ENCODE measurements at regions not wholly inside any gene's neighbourhood (a gene's known extent, or its start where the extent isn't known, plus 50 kb on each side); places are given as distances from the start of the nearest gene placed in this dataset.

DNA sequence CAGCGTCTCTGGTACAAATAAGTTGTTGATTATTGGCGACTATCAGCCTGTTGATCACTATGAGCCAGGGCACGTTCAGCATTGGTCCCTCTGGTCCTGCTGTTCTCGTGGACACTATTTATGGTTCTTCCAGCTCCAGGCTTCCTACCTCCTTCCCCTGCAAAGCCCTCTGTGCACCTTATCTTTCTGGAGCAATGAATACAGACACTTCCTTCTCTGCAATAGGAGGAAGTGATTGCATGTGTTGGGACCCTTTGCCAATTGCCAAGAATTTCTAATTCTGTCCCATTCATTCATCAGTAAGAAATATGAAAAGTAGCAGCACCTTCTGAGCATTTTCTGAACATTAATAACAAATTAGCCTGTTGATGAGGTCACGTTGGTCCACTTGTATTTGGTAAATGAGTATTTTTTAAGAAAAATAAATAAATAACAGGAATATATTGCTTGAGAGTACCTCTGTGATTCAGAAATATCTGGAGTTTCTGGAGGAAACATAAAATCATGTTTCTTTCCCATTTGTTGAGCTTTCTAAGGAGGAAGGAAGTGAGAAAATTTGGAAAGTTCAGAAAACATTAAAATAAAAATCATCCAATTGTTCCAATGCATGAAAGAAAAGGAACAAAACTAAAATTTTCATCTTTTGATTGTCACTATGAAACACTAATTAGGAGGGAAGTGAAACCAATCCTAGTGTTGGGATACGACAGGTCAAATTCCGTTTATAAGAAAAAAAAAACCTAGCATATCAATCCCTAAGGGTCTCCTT, 259.1 kb upstream of the KLF6 start:
- no peaks in the 10 kb centered on the region for H3K36me3 ChIP-seq
- H3K27ac ChIP-seq: no peak overlapping the region
- peaks cover 0 to 12% (median 6%) of the 10 kb centered on the region in 3 donors for H3K9me3 ChIP-seq
- H3K4me3 ChIP-seq: no peak overlapping the region
- H3K4me1 ChIP-seq: peaks cover 0 to 39% (median 16%) of the 10 kb centered on the region in 4 donors
- H3K27me3 ChIP-seq: no peaks in the 10 kb centered on the region
- TF ChIP-seq, protein P1, sequence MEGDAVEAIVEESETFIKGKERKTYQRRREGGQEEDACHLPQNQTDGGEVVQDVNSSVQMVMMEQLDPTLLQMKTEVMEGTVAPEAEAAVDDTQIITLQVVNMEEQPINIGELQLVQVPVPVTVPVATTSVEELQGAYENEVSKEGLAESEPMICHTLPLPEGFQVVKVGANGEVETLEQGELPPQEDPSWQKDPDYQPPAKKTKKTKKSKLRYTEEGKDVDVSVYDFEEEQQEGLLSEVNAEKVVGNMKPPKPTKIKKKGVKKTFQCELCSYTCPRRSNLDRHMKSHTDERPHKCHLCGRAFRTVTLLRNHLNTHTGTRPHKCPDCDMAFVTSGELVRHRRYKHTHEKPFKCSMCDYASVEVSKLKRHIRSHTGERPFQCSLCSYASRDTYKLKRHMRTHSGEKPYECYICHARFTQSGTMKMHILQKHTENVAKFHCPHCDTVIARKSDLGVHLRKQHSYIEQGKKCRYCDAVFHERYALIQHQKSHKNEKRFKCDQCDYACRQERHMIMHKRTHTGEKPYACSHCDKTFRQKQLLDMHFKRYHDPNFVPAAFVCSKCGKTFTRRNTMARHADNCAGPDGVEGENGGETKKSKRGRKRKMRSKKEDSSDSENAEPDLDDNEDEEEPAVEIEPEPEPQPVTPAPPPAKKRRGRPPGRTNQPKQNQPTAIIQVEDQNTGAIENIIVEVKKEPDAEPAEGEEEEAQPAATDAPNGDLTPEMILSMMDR (IDR thresholded peaks at IDR 0.05): no peak
- no peak for DNase-seq
- intact Hi-C loops (cut with DNase I; ENCODE audit: low total_unique reads): loop anchor here (10.0 kb wide), 1 partner anchor 569 kb away; no protein-coding TSS in a partner anchor

DNA sequence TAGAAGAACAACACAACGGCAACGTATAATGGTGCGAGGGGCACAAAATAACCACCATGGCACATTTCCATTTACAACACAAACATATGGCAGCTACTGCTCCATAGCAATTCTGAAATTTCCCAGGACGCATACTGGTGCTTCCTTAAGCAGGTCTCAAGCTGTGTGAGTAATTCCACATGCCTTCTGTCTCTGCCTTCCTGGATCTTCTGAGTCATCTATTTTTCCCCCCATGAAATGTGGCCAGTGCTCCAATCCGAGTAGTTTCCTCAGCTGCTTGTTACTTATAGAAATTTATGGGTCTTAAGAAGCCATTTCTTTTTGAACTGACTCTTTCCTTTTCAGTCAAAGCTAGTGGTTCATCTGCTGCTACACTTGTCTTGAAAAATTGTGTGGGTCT, 256.6 kb upstream of the KLF6 start:
- H3K36me3 ChIP-seq: no peaks in the 10 kb centered on the region
- intact Hi-C loops (cut with DNase I; ENCODE audit: low total_unique reads): loop anchor here (10.0 kb wide), 1 partner anchor 567 kb away; no protein-coding TSS in a partner anchor
- no peak overlapping the region for H3K27ac ChIP-seq
- H3K4me1 ChIP-seq: peaks cover 0 to 19% (median 2%) of the 10 kb centered on the region in 4 donors
- H3K9me3 ChIP-seq: peaks cover 0 to 12% (median 6%) of the 10 kb centered on the region in 3 donors
- H3K27me3 ChIP-seq: no peaks in the 10 kb centered on the region
- no peak for DNase-seq
- H3K4me3 ChIP-seq: no peak overlapping the region
- TF ChIP-seq, protein P1 (IDR thresholded peaks at IDR 0.05): no peak

DNA sequence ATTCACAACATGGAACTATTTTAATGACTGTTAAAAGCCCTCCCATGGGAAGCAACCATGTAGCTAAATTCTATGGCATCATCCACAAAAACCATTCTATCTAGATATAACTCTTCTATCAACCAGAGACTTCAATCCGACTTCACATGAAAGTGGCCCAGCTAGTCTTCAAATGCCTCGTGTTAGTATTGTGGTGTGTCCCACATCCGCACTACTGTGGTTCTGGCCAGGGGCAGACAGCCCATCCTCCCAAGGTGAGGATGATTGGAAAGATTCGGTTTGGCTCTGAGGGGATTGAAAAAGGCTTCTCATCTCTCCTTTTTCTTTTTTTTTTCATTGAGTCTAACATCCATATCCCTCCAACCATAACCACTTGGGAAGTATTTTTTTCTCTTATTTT, 253.0 kb upstream of the KLF6 start:
- H3K27ac ChIP-seq: no peak overlapping the region
- no peaks in the 10 kb centered on the region for H3K27me3 ChIP-seq
- no peak overlapping the region for H3K4me3 ChIP-seq
- intact Hi-C loops (cut with DNase I; ENCODE audit: low total_unique reads): no loop called here
- H3K4me1 ChIP-seq: peaks cover 0 to 16% (median 5%) of the 10 kb centered on the region in 4 donors
- no peak for DNase-seq
- TF ChIP-seq, protein P1 (IDR thresholded peaks at IDR 0.05): no peak
- no peaks in the 10 kb centered on the region for H3K36me3 ChIP-seq
- H3K9me3 ChIP-seq: peaks cover 0 to 12% (median 6%) of the 10 kb centered on the region in 3 donors

DNA sequence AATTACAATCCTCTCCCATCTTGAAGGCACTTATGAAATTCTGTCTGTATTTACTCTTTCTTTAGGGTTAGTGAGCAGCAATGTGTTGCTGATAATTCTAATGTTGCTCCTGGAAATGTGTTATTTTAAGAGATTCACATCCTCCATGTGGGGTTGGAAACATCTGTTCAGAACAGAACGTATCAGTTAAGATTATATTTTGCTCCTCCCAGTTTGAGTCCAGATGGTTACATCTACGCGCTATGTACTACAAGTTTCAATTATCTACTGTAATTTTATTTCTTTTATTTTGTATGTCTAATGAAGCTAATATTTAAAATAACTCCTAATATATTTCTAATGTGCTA, 250.6 kb upstream of the KLF6 start:
- peak overlapping the region in 1 of 2 donors; percentile 46 for H3K4me3 ChIP-seq
- peak overlapping the region; percentile 70 to 74 for H3K27ac ChIP-seq

DNA sequence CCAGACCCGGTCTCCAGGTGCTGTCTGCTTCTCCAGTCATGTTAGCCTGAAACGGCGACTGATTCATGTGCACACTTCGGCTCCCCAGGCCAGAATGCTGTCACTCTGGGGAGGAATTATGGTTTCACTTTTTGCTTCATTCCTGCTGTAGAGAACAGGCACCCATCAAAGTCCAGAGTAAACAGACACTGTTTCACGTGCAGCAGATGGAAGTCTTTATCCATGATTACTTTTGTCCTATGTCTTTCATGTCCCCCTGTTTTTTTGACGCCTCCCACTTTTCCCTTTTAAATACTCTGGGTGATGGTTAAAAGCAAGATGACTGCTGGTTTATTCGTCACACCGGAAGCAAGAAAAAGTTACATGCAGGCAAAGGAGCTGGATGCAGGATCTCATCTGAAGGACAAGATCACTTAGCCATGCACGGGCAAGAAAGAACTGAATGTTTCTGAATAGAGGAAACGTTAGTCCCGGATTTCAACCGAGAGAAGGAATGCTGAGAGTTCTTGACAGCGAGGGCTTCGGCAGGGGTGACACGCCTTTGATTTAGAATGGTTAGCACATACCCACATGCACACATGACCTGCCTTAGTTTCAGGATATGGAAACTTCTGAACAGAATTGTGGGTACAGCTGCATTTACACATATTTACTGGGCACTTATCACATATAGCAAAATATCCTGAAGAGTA, 250.0 kb upstream of the KLF6 start:
- Histone ChIP-seq H3K27me3 (no peaks in the 10 kb centered on the region), H3K4me3 (peak overlapping the region; percentile 42 to 46), H3K9me3 (no peaks in the 10 kb centered on the region), H3K36me3 (no peaks in the 10 kb centered on the region), H3K4me1 (peaks cover 0 to 16% (median 5%) of the 10 kb centered on the region in 4 donors), H3K27ac (peak overlapping the region; percentile 70 to 74)
- intact Hi-C loops (cut with DNase I; ENCODE audit: low total_unique reads): no loop called here
- TF ChIP-seq, protein P1 (IDR thresholded peaks at IDR 0.05): no peak
- DNase-seq: no peak

More for the DNA sequence above, 250.6 kb upstream of the KLF6 start:
- intact Hi-C loops (cut with DNase I; ENCODE audit: low total_unique reads): no loop called here
- no peaks in the 10 kb centered on the region for H3K9me3 ChIP-seq
- H3K27me3 ChIP-seq: no peaks in the 10 kb centered on the region
- no peak for DNase-seq
- peaks cover 0 to 16% (median 5%) of the 10 kb centered on the region in 4 donors for H3K4me1 ChIP-seq
- H3K36me3 ChIP-seq: no peaks in the 10 kb centered on the region
- TF ChIP-seq, protein P1 (IDR thresholded peaks at IDR 0.05): no peak
